ENCODE measurements at regions not wholly inside any gene's neighbourhood (a gene's known extent, or its start where the extent isn't known, plus 50 kb on each side); places are given as distances from the start of the nearest gene placed in this dataset.
"Not testable (repeated sequence)": the region's sequence is repeated elsewhere in the genome, so short reads cannot be mapped to it uniquely, and the experiment has no call there.

DNA sequence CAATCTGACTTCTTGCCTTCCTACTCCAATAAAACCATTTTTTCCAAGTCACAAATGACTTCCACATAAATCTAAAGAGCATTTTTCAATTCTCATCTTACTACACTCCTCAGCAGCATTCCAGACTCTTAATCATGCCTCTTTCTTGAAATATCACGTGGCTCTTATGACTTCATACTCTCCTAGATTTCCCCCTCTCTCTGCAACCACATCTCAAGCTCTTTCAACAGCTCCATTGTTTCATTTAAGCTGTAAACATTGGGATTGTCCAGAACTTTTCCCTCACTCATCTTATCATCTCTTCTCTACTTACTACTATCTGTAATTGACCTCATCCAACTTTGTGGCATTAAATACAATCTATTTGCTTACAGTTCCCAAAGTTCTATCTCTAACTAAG is 170.6 kb upstream of the POMZP3 start:
- TF ChIP-seq, protein P1, sequence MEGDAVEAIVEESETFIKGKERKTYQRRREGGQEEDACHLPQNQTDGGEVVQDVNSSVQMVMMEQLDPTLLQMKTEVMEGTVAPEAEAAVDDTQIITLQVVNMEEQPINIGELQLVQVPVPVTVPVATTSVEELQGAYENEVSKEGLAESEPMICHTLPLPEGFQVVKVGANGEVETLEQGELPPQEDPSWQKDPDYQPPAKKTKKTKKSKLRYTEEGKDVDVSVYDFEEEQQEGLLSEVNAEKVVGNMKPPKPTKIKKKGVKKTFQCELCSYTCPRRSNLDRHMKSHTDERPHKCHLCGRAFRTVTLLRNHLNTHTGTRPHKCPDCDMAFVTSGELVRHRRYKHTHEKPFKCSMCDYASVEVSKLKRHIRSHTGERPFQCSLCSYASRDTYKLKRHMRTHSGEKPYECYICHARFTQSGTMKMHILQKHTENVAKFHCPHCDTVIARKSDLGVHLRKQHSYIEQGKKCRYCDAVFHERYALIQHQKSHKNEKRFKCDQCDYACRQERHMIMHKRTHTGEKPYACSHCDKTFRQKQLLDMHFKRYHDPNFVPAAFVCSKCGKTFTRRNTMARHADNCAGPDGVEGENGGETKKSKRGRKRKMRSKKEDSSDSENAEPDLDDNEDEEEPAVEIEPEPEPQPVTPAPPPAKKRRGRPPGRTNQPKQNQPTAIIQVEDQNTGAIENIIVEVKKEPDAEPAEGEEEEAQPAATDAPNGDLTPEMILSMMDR (conservative IDR thresholded peaks at IDR 0.05; ENCODE audit: low read depth, low read length) = not testable (repeated sequence)
- TF ChIP-seq EZH2 (IDR thresholded peaks at IDR 0.05; ENCODE audit: borderline replicate concordance, low read depth, low read length, poor library complexity, severe bottlenecking) = not testable (repeated sequence)
